Liver (tissue), 3 donors: ENCODE measurements at regions not wholly inside any gene's neighbourhood (a gene's known extent, or its start where the extent isn't known, plus 50 kb on each side); places are given as distances from the start of the nearest gene placed in this dataset.

Experiments
- EGR1 ChIP-seq, 2 donors: IDR thresholded peaks; 2 replicates each; pipeline ENCODE4 v1.6.1; 2016 to 2018; ENCODE audit warnings: antibody characterized with exemption in 2 of 2, low read depth in 2 of 2
- HNF4A ChIP-seq, 2 donors: conservative IDR thresholded peaks; 2 replicates each; pipeline ENCODE4 v1.6.1; 2016; ENCODE audit warnings: antibody characterized with exemption in 2 of 2, mild to moderate bottlenecking in 2 of 2
- HNF4G ChIP-seq: IDR thresholded peaks from 2 replicates; pipeline ENCODE4 v1.6.1; 2016; ENCODE audit warnings: antibody characterized with exemption
- RAD21 ChIP-seq, 2 donors: IDR thresholded peaks; 2 replicates each; pipeline ENCODE4 v1.6.1; 2016; ENCODE audit warnings: antibody characterized with exemption in 2 of 2, mild to moderate bottlenecking in 2 of 2
- RXRA ChIP-seq, 2 donors: IDR thresholded peaks; 2 replicates each; pipeline ENCODE4 v1.6.1; 2017 to 2018; ENCODE audit warnings: antibody characterized with exemption in 2 of 2, mild to moderate bottlenecking in 1 of 2
- SP1 ChIP-seq: IDR thresholded peaks from 2 replicates; pipeline ENCODE4 v1.6.1; 2018; ENCODE audit warnings: antibody characterized with exemption, mild to moderate bottlenecking
- TAF1 ChIP-seq: conservative IDR thresholded peaks from 2 replicates; pipeline ENCODE4 v1.6.1; 2016; ENCODE audit warnings: antibody characterized with exemption, mild to moderate bottlenecking
- YY1 ChIP-seq: IDR thresholded peaks from 2 replicates; pipeline ENCODE4 v1.6.1; 2016; ENCODE audit warnings: antibody characterized with exemption, mild to moderate bottlenecking
- TF ChIP-seq, protein P1 (sequence below): IDR thresholded peaks from 2 replicates; pipeline ENCODE4 v1.6.1; 2016; ENCODE audit warnings: antibody characterized with exemption, mild to moderate bottlenecking
- TF ChIP-seq, protein P2 (sequence below): fragments of 150-350 bp; IDR thresholded peaks from 2 replicates; pipeline ENCODE4 v1.5.1; 2017; ENCODE audit warnings: improper control_type of control experiment, low read depth, low read length; ENCODE audit not compliant: missing input control
- TF ChIP-seq, protein P3 (sequence below): IDR thresholded peaks from 2 replicates; pipeline ENCODE4 v1.6.1; 2016; ENCODE audit warnings: antibody characterized with exemption
- TF ChIP-seq, protein P4 (sequence below): IDR thresholded peaks from 2 replicates; pipeline ENCODE4 v1.6.1; 2016; ENCODE audit warnings: antibody characterized with exemption
- donor health status: healthy.
- donor health status: healthy.

DNA sequence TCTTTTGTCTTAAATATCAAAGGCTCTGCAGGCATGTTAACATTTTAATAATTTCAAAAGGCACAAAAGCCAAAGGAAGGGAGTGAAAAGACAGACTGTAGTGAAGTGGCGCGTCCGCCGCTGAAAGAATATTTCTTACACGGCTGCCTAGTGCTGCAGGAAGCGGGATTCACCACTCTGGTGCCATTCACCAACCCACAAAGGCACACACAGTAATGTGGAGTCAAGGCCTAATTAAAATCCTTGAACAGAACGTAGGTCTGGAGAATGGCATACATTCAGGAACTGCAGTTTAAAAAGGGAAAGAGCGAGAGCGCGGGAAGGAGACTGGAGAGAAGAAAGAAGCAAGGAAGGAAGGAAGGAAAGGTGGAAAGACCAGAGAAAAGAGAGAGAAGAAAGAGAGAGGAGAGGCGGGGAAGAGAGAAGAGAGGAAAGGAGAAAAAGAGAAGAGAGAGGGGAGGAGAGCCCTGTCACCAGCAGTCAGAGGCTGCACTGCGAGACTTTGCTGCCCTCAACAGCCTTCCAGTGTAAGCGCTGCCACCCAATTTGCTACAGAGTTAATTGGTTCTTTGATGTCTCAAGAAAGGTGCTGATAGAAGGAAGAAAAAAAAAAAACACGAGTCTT, 554.0 kb downstream of the MDFIC start:
- TF ChIP-seq, protein P1, sequence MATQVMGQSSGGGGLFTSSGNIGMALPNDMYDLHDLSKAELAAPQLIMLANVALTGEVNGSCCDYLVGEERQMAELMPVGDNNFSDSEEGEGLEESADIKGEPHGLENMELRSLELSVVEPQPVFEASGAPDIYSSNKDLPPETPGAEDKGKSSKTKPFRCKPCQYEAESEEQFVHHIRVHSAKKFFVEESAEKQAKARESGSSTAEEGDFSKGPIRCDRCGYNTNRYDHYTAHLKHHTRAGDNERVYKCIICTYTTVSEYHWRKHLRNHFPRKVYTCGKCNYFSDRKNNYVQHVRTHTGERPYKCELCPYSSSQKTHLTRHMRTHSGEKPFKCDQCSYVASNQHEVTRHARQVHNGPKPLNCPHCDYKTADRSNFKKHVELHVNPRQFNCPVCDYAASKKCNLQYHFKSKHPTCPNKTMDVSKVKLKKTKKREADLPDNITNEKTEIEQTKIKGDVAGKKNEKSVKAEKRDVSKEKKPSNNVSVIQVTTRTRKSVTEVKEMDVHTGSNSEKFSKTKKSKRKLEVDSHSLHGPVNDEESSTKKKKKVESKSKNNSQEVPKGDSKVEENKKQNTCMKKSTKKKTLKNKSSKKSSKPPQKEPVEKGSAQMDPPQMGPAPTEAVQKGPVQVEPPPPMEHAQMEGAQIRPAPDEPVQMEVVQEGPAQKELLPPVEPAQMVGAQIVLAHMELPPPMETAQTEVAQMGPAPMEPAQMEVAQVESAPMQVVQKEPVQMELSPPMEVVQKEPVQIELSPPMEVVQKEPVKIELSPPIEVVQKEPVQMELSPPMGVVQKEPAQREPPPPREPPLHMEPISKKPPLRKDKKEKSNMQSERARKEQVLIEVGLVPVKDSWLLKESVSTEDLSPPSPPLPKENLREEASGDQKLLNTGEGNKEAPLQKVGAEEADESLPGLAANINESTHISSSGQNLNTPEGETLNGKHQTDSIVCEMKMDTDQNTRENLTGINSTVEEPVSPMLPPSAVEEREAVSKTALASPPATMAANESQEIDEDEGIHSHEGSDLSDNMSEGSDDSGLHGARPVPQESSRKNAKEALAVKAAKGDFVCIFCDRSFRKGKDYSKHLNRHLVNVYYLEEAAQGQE: no peak
- TF ChIP-seq, protein P2, sequence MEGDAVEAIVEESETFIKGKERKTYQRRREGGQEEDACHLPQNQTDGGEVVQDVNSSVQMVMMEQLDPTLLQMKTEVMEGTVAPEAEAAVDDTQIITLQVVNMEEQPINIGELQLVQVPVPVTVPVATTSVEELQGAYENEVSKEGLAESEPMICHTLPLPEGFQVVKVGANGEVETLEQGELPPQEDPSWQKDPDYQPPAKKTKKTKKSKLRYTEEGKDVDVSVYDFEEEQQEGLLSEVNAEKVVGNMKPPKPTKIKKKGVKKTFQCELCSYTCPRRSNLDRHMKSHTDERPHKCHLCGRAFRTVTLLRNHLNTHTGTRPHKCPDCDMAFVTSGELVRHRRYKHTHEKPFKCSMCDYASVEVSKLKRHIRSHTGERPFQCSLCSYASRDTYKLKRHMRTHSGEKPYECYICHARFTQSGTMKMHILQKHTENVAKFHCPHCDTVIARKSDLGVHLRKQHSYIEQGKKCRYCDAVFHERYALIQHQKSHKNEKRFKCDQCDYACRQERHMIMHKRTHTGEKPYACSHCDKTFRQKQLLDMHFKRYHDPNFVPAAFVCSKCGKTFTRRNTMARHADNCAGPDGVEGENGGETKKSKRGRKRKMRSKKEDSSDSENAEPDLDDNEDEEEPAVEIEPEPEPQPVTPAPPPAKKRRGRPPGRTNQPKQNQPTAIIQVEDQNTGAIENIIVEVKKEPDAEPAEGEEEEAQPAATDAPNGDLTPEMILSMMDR: no peak
- TF ChIP-seq, protein P3, sequence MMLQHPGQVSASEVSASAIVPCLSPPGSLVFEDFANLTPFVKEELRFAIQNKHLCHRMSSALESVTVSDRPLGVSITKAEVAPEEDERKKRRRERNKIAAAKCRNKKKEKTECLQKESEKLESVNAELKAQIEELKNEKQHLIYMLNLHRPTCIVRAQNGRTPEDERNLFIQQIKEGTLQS: no peak
- no peak for TF ChIP-seq TAF1
- no peak for TF ChIP-seq HNF4G
- no peak for TF ChIP-seq YY1
- no peak for TF ChIP-seq EGR1 (IDR thresholded peaks at IDR 0.05; ENCODE audit: low read depth in 2 of 2)
- TF ChIP-seq, protein P4, sequence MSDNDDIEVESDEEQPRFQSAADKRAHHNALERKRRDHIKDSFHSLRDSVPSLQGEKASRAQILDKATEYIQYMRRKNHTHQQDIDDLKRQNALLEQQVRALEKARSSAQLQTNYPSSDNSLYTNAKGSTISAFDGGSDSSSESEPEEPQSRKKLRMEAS: no peak
- peak in 1 of 2 donors; percentile 23 for TF ChIP-seq RAD21 (IDR thresholded peaks at IDR 0.05)
- no peak for TF ChIP-seq HNF4A (conservative IDR thresholded peaks at IDR 0.05)
- TF ChIP-seq SP1: no peak
- no peak for TF ChIP-seq RXRA (IDR thresholded peaks at IDR 0.05)
